Left lung (tissue), 4 donors: ENCODE measurements at regions not wholly inside any gene's neighbourhood (a gene's known extent, or its start where the extent isn't known, plus 50 kb on each side); places are given as distances from the start of the nearest gene placed in this dataset.

Experiments used
- ATAC-seq: fragments of 200-7000 bp; cut with Tn5 transposase; one replicate; pipeline ENCODE4 v1.9.1; 2020; ENCODE audit warnings: moderate library complexity
- DNase-seq, 4 donors: peaks; one replicate each; pipeline ENCODE4 v3.0.0-alpha.2; 2013 to 2020
- H3K27ac ChIP-seq, 2 donors: fragments of 200-600 bp; sonication (generic) in 1 of 2; one replicate each; pipeline versions ENCODE4 v1.5.0 to v1.8.0; 2020 to 2021
- H3K27me3 ChIP-seq, 2 donors: fragments of 200-600 bp; sonication (generic) in 1 of 2; one replicate each; pipeline versions ENCODE4 v1.5.0 to v1.8.0; 2020 to 2021
- H3K36me3 ChIP-seq, 2 donors: fragments of 200-600 bp; sonication (generic) in 1 of 2; one replicate each; pipeline versions ENCODE4 v1.5.0 to v1.8.0; 2020 to 2021
- H3K4me1 ChIP-seq, 2 donors: fragments of 200-600 bp; one replicate each; pipeline ENCODE4 v1.8.0; 2021
- H3K4me3 ChIP-seq, 2 donors: fragments of 200-600 bp; sonication (generic) in 1 of 2; one replicate each; pipeline versions ENCODE4 v1.5.0 to v1.8.0; 2020 to 2021; ENCODE audit warnings: mild to moderate bottlenecking in 1 of 2
- H3K9me3 ChIP-seq, 2 donors: fragments of 200-600 bp; sonication (generic) in 1 of 2; one replicate each; pipeline versions ENCODE4 v1.5.0 to v1.8.0; 2020 to 2021
- intact Hi-C, 2 donors: fragments of 100-400 bp; cut with DNase I; formaldehyde crosslinking; loops; one replicate each; pipeline versions ENCODE4 v1.11.2 to v1.14.2; 2022
- TF ChIP-seq, protein P1 (sequence below), 2 donors: fragments of 200-600 bp; sonication (generic) in 1 of 2; IDR thresholded peaks; one replicate each; pipeline versions ENCODE4 v1.5.0 to v1.8.0; 2021; ENCODE audit warnings: antibody characterized with exemption in 2 of 2
- donor health status: DM: no; HTN: yes; CAD: no.
- donor health status: DM: no; HTN: no; CAD: no.

DNA sequence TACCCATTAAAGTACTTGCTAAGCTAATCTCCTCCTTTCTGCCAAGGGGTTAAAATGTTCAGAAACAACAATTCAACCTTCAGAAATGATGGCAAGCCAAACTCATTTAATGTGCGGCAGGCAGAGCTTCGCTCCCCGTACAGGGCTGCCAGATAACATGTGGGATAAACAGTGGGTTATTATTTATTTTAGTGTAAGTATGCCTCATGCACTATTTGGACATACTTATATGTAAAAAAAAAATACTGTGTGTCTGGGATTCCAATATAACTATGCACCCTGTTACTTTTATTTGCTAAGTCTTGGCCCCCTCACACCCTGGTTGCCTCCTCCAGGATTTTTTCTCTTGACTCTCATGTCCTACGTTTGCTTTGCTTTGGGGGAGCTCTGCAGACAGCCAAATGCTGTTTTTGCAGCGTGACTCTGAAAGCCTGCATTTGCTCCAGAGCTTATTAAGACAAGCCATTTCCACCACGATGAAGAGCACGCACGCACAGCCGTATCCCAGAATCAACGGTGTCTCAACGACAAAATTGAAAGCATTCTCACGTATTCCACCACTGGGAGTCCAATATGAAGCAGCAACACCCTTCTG lies 86.5 kb upstream of the SHANK2 start:
- Histone ChIP-seq H3K4me1 (no peaks in the 10 kb centered on the region), H3K27ac (peak overlapping the region in 1 of 2 donors; percentile 15), H3K27me3 (peaks cover 0 to 5% of the 10 kb centered on the region in 2 donors), H3K9me3 (no peaks in the 10 kb centered on the region), H3K36me3 (no peaks in the 10 kb centered on the region), H3K4me3 (no peak overlapping the region)
- ATAC-seq (no peak), DNase-seq (peak in 2 of 4 donors; percentile 57 to 58)
- TF ChIP-seq, protein P1, sequence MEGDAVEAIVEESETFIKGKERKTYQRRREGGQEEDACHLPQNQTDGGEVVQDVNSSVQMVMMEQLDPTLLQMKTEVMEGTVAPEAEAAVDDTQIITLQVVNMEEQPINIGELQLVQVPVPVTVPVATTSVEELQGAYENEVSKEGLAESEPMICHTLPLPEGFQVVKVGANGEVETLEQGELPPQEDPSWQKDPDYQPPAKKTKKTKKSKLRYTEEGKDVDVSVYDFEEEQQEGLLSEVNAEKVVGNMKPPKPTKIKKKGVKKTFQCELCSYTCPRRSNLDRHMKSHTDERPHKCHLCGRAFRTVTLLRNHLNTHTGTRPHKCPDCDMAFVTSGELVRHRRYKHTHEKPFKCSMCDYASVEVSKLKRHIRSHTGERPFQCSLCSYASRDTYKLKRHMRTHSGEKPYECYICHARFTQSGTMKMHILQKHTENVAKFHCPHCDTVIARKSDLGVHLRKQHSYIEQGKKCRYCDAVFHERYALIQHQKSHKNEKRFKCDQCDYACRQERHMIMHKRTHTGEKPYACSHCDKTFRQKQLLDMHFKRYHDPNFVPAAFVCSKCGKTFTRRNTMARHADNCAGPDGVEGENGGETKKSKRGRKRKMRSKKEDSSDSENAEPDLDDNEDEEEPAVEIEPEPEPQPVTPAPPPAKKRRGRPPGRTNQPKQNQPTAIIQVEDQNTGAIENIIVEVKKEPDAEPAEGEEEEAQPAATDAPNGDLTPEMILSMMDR (IDR thresholded peaks at IDR 0.05): no peak
- intact Hi-C loops: no loop called here

DNA sequence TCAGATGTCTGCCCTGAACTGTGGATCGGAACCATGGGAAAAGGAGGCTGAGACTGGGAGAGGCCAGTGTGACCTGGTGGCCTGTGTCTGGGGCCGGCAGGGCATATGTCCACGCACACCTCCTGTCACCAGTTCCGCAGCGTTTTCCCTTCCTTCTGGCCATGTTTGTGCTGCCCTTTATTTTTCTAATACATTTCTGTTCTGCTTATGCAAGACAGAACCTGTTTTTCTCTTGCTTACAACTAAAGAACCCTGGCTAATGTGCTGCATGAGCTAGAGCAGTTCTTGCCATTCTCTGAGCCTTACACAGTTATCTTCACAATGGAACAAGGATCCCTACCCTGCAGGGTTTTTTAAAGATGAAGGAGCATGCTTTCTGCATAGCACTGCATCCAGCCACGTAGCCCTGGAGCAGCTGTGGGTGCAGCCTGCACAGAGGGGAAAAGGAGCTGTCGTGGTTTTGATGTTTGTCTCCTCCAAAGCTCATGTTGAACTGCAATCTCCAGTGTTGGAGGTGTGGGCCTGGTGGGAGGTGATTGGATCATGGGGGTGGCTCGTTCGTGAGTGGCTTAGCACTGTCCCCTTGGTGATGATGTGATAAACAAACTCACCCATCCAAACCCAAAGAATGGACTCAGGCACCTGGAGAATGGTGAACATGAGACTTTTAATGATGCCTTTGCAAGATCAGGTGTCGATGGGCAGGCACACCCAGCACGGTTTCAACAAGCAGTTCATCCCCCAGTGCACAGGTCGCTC lies 84.8 kb upstream of the SHANK2 start:
- intact Hi-C loops: no loop called here
- TF ChIP-seq, protein P1 (IDR thresholded peaks at IDR 0.05): no peak
- Histone ChIP-seq H3K36me3 (no peaks in the 10 kb centered on the region), H3K4me1 (no peaks in the 10 kb centered on the region), H3K27me3 (no peaks in the 10 kb centered on the region), H3K27ac (no peak overlapping the region), H3K4me3 (no peak overlapping the region), H3K9me3 (peaks cover 0 to 8% of the 10 kb centered on the region in 2 donors)
- no peak for ATAC-seq
- DNase-seq: no peak

DNA sequence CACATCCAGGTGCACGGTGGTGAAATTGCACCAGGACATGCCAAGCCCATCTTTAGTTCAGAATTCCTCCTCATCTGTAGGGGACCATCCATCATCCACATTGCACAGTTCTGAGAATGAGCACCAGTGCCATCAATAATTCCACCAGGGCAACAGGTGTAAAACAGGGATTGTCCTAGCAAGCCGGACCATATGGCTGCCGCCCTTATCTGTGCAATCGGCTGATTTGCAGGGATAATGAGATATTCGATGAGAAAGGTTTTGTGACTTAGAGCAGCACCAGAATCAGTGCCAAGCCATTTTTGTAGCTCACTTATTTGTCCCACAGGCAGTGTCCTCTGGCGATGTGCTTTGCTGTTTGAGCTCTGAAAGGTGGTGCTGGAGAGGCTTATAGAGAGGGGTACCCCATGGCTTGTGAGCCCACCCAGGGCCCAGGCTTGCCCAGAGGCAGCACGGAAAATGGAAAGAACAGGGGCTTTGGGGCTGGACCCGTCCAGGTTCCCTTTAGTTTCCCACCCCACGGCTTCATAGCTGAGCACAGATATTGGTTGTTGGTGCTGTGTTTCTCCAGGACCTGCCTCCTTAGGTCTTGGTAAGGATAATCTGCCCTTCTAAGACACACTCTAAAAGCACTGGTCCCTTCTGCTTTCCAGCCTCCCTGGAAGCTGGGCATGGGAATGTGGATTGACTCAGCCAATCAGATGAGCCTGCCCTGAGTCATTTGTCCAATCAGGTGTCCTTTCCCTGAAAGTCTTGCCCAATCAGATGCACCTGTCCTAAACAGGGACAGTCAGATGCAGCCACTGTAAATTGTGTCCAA lies 84.0 kb upstream of the SHANK2 start:
- no peaks in the 10 kb centered on the region for H3K4me1 ChIP-seq
- H3K9me3 ChIP-seq: peaks cover 0 to 8% of the 10 kb centered on the region in 2 donors
- DNase-seq (no peak), ATAC-seq (no peak)
- TF ChIP-seq, protein P1 (IDR thresholded peaks at IDR 0.05): no peak
- H3K36me3 ChIP-seq: no peaks in the 10 kb centered on the region
- no peaks in the 10 kb centered on the region for H3K27me3 ChIP-seq
- no peak overlapping the region for H3K27ac ChIP-seq
- intact Hi-C loops: no loop called here
- H3K4me3 ChIP-seq: no peak overlapping the region

DNA sequence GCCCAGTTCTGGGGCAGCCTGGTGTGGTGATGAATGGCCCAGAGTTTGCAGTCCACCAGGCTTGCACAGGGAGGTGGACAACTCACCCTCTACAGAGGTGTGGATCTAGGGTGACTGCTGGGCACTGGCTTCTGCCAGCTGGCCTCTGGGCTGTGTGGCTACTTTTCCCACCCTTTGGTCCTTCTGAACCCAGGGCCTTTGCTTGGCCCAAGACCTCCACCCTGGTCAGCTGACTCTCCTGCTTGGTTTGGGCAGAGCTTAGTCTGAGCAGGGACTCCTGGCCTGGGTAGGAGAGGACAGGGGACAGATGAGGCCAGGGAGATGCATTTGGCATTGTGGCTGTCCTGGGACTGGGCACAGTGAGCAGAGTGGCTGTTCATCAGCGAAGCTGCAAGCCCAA lies 83.0 kb upstream of the SHANK2 start:
- TF ChIP-seq, protein P1 (IDR thresholded peaks at IDR 0.05): no peak
- H3K27ac ChIP-seq: no peak overlapping the region
- no peaks in the 10 kb centered on the region for H3K4me1 ChIP-seq
- H3K36me3 ChIP-seq: no peaks in the 10 kb centered on the region
- intact Hi-C loops: no loop called here
- H3K9me3 ChIP-seq: peaks cover 0 to 8% of the 10 kb centered on the region in 2 donors
- H3K4me3 ChIP-seq: no peak overlapping the region
- no peaks in the 10 kb centered on the region for H3K27me3 ChIP-seq
- ATAC-seq (no peak), DNase-seq (peak in 1 of 4 donors; percentile 16)

DNA sequence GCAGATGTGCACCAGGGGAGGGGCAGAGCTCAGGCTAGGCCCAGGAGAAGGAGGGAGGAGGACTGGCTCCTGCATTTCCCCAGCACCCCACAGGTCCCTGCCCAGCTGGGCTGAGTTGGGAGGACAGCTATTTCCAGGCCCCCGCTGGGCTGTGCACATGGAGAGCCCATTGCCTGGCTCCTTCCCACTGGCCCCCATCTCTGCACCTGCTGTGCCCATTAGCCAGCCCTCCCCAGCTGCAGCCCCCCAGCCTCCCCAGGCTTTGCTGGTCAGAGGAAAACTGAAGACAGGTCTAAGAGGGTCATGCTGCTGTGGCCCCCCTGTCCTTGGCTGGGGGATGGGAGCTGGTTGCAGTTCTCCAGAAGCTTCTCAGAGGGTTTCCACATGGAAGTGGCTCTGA lies 81.8 kb upstream of the SHANK2 start:
- TF ChIP-seq, protein P1 (IDR thresholded peaks at IDR 0.05): no peak
- DNase-seq (peak in 1 of 4 donors; percentile 20), ATAC-seq (no peak)
- H3K4me1 ChIP-seq: no peaks in the 10 kb centered on the region
- no peak overlapping the region for H3K4me3 ChIP-seq
- intact Hi-C loops: no loop called here
- H3K36me3 ChIP-seq: no peaks in the 10 kb centered on the region
- H3K27me3 ChIP-seq: no peaks in the 10 kb centered on the region
- peaks cover 0 to 8% of the 10 kb centered on the region in 2 donors for H3K9me3 ChIP-seq
- no peak overlapping the region for H3K27ac ChIP-seq
